Fibroblast of gingiva (primary cell): ENCODE measurements at regions not wholly inside any gene's neighbourhood (a gene's known extent, or its start where the extent isn't known, plus 50 kb on each side); places are given as distances from the start of the nearest gene placed in this dataset.
"Not testable (repeated sequence)": the region's sequence is repeated elsewhere in the genome, so short reads cannot be mapped to it uniquely, and the experiment has no call there.

ENCODE experiments used
- DNase-seq: peaks from one replicate; pipeline ENCODE4 v3.0.0-alpha.2; 2011; ENCODE audit warnings: low read depth

DNA sequence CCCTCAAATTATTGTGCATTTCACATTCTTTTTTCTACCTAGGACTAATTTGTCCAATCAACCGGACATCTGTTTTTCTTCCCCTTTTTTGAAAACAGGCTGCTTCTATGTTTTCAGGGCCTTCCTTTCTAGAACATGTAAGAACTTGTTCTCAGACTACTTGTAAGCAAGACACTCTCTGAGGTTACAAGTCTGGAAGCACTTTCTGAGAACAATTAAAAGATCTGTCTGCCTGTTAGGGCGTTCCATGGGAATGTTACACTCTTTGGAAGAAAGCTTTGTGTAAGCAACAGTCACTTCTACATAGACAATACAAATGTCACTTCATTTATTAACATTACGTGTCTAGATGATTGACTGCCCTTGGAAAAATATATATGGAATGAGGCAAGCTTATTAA, 50.9 kb upstream of the HSPB3 start:
- DNase-seq: no peak

DNA sequence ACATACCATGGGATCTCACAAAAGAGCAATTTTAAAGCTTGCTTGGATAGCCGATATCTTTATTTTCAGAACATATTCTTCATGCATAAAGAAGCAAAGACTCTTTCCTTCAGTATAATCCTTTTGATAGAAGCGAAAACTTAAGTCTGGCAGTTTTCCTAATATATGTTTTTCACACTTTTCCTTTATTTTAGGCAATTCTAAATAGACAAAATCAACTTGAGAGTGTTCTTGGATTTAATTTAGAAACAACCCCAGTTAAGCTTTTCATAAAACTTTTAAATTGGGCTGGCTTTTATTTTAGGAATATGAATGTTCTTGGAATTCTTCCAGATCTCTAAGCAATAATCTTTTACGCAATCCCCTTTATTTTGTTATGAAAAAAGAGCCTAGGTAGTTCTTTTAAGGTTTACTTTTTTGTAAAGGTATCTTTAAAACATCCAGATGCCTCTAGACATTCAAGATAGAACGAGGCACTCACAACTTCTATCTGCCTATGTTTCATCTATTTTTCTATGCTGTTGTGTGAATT, 51.5 kb upstream of the HSPB3 start:
- DNase-seq: no peak

DNA sequence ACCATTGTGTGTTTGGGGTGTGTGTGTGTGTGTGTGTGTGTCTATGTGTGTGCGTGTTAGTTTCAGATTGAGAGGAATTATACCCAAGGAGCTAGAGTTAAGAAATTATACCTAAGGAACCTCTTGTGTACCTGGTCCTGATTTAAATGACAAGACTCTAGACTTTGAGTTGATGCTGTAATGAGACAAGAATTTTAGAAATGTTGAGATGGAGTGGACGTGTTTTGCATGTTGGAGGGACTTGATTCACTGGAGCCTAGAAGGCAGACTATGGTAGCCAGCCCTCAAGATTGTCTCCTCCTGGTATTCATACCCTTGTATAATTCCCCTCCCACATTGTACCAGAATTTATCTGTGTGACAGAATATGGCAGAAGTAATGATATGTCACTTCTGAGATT, 52.4 kb upstream of the HSPB3 start:
- DNase-seq: no peak

DNA sequence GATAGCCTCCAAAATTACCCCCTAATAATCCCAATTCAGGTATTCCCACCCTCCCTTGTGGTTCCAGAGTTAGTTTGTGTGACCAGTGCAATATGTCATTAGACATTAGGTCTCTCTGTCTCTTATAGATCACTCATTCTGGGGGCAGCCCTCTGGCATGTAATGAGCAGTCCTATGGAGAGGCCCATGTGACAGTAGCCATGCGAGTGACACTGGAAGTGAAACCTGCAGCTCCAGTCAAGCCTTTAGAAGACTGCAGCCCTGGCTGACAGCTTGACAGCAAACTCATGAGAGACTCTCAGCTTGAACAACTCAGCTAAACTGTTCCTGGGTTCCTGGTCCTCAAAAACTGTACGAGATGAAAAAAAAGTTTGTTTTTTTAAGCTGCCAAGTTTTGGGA, 54.0 kb upstream of the HSPB3 start:
- DNase-seq: no peak

DNA sequence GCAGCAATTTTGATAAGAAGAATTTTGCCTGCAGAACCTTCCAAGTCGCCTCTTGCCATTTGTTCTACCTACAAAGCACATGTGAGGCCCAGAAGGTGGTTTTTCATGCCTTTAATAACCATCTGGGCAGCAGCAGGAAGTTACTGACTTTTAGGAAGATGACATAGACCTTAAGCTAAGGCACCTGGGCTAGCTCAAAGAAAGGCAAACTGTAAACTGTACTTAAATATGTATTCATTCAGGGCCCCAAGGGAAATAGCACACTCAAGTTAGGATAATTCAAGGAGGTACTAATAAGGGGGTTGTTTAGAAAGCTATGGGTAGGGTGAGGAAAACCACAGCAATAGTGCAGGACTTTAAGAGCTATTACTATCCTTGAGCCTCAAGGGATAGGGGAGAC, 57.3 kb upstream of the HSPB3 start:
- no peak for DNase-seq

DNA sequence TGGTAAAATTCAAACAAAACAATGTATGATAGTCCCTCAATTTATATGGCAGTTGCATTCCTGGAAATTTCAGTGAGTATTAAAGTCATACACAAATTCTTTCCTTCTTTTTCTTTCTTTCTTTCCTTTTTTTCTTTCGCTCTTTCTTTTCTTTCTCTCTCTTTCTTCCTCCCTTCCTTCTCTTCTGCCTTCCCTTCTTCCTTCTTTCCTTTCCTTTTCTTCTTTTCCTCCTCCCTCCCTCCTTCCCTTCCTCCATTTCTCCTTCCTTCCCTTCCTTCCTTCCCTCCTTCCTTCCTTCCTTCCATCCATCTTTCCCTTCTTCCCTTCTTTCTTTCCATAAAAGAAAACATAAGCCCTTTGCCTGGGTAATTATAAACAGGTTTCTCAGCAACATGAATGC, 58.1 kb upstream of the HSPB3 start:
- DNase-seq: no peak

DNA sequence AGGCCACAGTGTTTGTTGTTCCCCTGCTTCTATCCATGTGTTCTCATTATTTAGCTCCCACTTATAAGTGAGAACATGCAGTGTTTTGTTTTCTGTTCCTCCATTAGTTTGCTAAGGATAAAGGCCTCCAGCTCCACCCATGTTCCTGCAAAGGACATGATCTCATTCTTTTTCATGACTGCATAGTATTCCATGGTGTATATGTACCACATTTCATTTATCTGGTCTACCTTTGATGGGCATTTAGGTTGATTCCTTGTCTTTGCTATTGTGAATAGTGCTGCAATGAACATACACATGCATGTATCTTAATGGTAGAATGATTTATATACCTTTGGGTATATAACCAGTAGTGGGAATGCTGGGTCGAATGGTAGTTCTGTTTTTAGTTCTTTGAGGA, 62.5 kb upstream of the HSPB3 start:
- not testable (repeated sequence) for DNase-seq

DNA sequence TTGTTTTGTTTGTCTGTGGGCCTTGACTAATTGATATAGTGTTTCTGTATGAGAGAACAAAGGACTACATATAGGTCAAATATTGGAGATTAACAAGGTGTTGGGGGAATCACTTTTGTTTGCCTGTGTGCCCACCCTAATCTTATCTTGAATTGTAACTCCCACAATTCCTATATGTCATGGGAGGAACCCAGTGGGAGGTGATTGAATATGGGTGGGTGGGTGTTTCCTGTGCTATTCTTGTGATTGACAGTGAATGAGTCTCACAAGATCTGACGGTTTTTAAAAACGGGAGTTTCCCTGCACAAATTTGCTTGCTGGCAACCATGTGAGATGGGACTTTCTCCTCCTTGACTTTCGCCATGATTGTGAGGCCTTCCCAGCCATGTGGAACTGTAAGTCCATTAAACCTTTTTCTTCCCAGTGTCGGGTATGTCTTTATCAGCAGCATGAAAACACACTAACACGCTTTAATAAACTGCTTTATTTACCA, 64.9 kb upstream of the HSPB3 start:
- DNase-seq: no peak

DNA sequence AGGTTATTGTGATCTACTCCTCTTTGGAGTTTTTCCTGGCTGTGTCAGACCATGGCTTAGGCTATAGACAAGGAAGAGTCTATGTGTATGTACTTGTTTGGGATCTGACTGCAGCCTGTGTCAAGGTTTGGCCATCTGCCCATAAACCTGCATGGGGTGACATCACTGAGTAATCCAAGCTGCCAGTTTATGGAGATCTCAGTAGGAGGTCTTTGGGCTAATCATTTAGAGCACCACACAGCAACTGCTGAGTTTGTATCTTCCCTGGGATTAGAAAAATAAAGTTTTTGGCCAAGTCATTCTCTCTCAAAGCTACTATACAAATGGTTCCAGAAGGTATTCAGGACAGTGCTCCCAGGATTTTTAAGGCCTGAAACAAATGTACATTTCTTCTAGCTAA, 65.5 kb upstream of the HSPB3 start:
- DNase-seq: peak; percentile 42

DNA sequence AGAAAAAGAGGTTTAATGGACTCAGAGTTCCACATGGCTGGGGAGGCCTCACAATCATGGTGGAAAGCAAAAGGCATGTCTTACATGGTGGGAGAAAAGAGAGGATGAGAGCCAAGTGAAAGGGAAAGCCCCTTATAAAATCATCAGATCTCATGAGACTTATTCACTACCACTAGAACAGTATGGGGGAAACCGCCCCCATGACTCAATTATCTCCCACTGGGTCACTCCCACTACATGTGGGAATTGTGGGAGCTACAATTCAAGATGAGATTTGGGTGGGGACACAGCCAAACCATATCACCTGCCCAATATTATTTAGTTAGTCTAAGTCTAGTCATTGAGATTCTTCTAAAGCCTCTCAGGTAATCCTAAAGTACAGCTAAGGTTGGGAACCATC, 66.1 kb upstream of the HSPB3 start:
- not testable (repeated sequence) for DNase-seq

DNA sequence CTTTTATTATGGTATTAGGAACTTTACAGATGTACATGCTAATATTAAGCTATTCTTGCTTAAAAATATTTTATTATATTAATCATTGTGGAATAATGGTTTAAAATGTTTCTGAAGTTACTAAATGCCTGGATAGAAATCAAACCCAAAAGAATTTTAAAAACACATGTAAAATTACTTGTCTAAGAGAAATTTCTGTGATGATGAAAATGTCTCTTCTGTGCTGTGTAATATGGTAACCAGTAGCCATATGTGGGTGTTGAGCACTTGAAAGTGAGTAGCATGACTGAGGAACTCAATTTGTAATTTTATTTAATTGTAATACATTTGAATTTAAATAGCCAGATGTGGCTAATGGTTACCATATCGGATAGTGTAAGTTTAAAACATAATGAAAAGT, 66.7 kb upstream of the HSPB3 start:
- DNase-seq: no peak

DNA sequence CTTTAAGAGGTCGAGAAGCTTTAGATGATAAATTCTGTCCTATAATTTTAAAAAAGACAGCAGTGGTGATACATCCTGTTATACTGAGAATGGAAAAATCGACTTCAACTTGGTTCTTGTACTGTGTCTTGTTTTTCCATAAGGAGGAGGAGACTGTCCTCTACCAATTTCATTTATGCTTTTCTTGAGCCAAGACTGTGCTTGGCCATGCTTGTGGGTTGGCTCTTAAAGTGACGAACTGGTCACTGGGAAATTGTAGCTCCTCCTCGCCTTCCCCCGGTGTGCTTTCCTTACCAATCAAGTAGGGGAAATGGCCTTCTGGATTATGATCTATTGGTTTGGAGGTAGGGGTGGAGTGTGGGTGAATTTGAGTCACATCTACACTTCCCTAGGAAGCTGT, 67.1 kb upstream of the HSPB3 start:
- no peak for DNase-seq

DNA sequence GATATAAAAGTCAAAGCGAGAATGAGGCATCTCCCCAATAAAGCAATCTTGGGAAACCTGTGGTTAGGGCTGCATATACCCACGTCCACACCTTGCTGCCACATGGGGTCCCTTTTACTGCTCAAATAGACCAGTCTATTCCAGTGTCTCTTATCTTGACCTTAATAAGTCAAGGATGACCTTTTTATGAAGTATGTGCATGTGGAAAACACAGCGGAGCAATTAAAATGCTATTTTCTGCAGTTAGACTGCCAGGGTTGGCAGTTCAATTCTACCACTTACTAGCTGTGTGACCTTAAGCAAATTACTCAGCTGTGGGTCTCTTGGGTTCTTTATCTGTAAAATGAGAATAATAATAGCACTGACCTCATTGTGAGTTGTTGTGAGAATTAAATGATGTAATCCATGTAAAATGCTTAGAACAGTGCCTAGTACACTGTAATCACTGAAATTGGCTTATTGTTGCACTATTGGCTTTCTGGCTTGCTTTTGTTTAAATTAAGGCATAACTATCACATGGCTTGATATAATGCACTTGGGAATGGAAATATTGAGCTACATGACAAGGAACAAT, 67.8 kb upstream of the HSPB3 start:
- peak; percentile 76 for DNase-seq

DNA sequence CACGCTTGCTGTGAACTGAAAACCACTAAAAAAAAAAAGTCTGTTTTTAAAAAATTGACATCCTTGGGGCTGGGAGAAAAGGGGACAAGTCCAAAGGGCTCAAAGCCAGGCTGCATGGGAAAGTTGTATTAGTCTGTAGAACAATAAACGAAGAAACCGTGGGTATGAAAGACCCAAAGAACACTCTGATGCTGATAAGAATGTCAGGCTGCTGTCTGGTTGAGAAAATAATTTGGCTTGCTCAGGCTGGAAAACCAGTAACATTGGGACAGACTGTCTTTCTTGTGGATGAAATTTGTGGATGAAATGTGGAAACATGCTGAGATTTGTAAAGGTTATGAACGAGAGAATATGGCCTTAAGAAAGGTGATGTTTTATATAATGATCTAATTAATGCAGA, 68.5 kb upstream of the HSPB3 start:
- no peak for DNase-seq

DNA sequence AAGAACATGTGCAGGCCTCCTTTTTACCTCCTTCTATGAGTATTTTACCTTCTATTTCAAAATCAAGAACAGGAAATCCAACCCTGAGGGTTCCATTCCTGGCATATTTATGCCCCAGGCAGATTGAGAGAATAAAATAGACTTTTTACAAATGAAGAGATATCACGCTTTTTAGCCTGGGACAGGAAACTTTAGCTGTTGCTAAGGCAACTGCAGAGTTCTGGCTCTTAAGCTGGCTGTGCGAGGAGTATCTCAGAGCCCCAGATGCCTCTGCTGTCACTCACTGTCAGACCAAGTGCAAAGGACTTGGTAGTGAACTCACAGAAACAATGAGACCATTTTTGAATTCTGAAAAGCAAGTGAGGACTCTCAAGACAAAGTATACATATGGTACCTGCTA, 69.5 kb upstream of the HSPB3 start:
- DNase-seq: no peak

DNA sequence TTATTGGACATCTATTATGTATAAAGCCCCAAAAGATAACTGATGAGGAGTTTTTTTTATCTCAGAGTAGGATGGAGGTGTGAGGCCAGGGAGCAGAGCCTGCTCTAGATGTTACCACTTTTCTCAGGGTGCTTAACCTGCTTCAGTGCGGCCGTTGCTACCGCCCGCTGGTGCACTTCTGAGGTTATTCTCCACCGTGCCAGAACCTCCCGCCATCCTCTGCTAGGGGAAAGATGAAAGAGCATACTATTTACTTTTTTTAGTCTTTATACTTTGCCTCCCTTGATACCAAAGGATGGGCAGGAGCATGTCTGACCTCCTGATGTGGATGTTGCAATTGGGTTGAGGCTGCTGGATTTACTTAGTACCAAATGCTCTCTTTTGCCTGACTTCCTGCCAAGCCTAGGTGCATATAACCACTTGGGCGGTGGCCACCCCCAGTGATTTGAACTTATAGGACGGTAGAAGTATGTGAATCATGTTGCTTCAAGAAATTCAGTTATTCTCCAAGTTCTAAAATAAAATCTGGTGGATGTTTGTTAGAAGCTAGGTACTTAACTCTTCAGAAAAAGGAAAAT, 71.1 kb upstream of the HSPB3 start:
- DNase-seq: no peak

DNA sequence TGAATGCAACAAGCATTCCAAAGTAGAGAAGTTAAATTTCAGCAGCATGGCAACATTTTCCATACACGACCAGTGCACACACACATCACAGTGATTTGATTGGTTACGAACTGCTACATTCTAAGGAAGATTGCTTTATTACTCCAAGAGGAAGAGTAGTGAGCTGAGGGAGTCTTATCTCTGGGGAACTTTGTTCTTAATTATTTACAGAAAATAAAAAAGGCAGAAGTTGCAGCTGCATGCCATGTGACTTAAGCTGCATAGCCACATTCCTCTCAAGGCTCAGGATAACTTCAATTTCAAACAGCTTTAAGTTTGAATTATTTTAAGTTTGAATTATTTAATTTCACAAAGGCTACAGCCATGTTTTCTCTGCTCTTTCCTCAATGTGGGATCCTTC, 71.6 kb upstream of the HSPB3 start:
- DNase-seq: no peak

DNA sequence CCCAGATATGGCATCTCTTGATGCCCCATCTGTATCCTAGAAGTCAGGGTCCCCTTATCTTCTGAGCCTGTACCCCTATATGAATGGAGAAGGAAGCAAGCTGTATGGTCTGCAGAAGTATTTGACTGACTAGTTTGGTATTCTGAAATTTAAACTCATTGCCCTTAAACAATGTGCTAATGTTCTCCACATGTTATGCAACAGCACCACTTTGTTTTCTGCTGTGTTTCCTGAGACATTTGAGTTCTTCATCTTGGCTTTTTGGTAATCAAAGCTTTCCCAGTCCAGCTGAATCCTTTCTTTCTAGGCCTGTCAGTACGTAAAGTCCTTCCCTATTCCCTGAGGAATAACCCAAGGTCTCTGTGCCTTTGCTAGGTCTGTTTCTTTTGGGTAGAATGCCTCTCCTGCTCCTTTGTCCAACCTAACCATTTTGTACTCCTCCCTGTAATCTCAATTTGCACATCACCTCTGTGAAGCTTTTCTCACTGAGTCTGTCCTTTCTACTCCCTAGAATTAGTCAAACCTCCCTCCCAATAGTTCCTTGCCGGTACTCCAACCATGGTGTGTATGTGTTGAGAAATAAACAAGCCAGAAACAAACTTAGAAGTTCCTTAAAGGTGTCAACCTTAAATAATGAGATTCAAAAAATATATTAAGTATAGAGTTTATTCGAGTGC, 72.1 kb upstream of the HSPB3 start:
- DNase-seq: peak; percentile 54

DNA sequence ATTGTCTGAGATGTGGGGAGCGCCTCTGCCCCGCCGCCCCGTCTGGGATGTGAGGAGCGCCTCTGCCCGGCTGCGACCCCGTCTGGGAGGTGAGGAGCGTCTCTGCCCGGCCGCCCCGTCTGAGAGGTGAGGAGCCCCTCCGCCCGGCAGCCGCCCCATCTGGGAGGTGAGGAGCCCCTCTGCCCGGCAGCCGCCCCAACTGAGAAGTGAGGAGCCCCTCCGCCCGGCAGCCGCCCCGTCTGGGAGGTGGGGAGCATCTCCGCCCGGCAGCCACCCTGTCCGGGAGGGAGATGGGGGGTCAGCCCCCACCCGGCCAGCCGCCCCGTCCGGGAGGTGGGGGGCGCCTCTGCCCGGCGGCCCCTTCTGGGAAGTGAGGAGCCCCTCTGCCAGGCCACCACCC, 70.9 kb upstream of the ARL15 start:
- not testable (repeated sequence) for DNase-seq

DNA sequence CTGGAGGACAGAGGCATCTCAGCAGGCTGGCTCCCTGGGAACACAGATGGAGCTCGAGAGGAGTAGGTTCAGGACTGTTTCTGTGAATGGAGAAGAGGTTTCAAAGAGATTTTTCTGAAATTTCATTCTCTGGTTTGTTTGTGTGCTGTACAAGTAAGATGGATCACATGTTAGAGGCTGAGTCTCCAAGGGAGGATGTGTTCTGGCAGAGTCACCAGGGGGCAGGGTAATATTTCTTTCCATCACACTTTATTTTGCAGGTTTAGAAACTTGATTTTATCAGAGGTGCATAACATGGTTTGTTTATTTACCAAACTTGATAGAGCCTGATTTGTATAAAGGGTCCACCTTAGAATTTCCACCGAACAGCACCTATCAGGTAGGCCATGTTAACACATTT, 69.2 kb upstream of the ARL15 start:
- no peak for DNase-seq

DNA sequence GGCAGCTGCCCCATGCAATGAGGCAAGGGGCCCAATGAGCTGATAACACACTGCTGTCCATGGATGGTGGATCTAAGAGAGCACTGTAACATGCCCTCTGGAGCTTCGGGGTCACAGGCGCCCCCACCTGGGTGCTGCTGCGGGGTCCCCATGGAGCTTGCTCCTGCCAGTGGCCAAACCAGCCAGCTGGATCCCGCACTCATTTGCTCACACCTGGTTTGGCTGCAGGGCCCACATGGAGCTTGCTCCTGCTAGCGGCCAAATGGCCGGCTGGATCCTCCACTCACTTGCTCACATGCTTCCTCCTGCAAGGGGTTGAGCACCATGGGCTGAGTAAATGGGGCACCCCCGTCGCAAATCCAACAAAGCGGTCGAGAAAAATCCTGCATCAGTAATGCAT, 68.3 kb upstream of the ARL15 start:
- DNase-seq: no peak

DNA sequence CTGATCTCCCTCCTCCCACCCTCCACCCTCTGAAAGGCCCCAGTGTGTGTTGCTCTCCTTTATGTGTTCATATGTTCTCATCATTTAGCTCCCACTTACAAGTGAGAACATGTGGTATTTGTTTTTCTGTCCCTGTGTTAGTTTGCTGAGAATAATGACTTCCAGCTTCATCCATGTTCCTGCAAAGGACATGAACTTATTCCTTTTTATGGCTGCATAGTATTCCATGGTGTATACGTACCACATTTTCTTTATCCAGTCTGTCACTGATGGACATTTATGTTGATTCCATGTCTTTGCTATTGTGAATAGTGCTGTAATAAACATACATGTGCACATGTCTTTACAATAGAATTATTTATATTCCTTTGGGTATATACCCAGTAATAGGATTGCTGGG, 67.0 kb upstream of the ARL15 start:
- not testable (repeated sequence) for DNase-seq

DNA sequence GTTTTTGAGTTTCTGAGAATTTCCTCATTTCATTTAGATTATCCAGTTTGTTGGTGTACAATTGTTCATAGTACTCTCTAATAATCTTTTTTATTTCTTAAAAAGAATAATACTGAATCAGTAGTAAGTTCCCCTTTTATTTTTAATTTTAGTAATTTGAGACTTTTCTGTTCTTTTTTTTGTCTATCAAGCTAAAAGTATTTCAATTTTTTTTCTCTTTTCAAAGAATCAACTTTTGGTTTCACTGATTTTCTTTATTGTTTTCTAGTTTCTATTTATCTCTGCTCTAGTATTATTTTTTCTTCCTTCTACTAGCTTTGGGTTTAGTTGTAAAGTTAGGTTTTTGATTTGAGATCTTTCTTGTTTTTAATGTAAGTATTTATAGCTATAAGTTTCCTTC, 60.6 kb upstream of the ARL15 start:
- no peak for DNase-seq

DNA sequence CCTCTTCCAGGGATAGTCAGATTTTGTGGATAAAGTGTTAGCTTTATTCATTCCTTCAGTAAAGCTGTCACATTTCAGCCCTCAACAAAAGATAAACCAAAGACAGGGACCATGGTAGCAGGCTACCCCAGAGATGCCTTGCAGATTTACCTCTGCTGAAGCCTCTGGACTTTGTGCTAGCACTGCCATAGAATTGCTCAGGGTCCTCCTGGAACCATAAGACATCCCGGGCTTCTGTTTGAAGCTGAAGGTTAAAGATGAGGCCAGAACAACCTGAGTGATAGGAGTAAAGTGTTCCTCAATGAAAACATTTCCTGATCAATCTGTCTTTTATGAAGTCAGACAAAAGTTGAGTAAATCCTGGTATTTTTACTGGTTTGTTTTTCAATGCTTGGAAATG, 57.5 kb upstream of the ARL15 start:
- DNase-seq: no peak
